Stimulated activated naive CD8-positive, alpha-beta T cell treated with anti-CD3 and anti-CD28 coated beads, Interleukin-15, amount 100 ng/mL, for 72 hours (primary cell): ENCODE measurements at regions not wholly inside any gene's neighbourhood (a gene's known extent, or its start where the extent isn't known, plus 50 kb on each side); places are given as distances from the start of the nearest gene placed in this dataset.

ENCODE experiments used
- ATAC-seq: fragments of 150-1000 bp; cut with Tn5 transposase; 2 replicates; pipeline ENCODE4 v1.10.0; 2021; ENCODE audit warnings: mild to moderate bottlenecking, moderate library complexity
- DNase-seq, 2 donors: peaks; one replicate each; pipeline ENCODE4 v3.0.0; 2021 to 2022
- H3K27ac Mint-ChIP-seq, 2 donors: one replicate each; pipeline ENCODE4 v1.8.0; 2022; ENCODE audit warnings: mild to moderate bottlenecking in 2 of 2, mixed read lengths in 2 of 2, moderate library complexity in 2 of 2
- H3K27me3 Mint-ChIP-seq: one replicate; pipeline ENCODE4 v1.8.0; 2022; ENCODE audit warnings: mixed read lengths
- H3K4me1 Mint-ChIP-seq: one replicate; pipeline ENCODE4 v1.8.0; 2022; ENCODE audit warnings: mild to moderate bottlenecking, mixed read lengths
- H3K4me3 Mint-ChIP-seq, 2 donors: one replicate each; pipeline ENCODE4 v1.8.0; 2022; ENCODE audit warnings: mild to moderate bottlenecking in 2 of 2, mixed read lengths in 2 of 2, moderate library complexity in 1 of 2
- H3K9me3 Mint-ChIP-seq, 2 donors: one replicate each; pipeline ENCODE4 v1.8.0; 2022; ENCODE audit warnings: mixed read lengths in 2 of 2

DNA sequence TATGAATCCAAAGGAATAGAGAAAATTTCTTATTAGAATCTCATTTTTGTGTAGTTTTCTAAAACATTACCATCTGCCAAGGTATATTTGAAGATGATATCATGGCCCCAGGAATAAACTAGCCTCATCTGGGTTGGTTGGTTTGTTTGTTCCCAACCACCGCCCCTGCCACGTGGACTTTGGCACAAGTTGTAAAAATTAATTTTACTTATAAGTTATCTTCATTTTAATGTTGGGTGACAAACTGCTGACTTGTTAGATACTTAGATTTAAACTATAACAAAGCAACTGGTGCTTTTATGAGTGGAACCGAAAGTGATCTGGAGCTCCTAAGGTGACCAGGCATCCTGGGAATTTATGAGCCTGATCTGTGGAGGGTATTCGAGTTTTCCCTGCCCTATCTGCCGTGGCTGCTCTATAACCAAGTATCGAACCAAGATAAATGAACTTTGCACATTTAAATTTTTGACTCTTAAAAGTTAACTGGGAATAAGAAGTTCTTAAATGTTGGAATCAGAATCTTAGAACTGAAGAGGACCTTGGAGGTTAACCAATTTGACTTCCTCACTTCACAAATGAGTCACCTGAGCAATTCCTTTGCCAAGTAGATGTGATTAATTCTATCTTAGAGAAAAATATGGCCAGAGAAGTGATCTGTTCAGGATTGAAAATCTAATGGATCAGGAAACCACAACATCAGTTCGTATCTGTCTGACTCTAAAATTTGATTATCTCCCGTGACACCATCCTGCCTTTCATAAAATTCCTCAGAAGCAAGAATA is 129.1 kb upstream of the ARHGAP42 start:
- ATAC-seq (no peak), DNase-seq (no peak)
- Mint-ChIP-seq H3K4me1 (no peaks in the 10 kb centered on the region), H3K27ac (no peak overlapping the region), H3K27me3 (no peaks in the 10 kb centered on the region), H3K9me3 (peaks cover 0 to 7% of the 10 kb centered on the region in 2 donors), H3K4me3 (no peak overlapping the region)

DNA sequence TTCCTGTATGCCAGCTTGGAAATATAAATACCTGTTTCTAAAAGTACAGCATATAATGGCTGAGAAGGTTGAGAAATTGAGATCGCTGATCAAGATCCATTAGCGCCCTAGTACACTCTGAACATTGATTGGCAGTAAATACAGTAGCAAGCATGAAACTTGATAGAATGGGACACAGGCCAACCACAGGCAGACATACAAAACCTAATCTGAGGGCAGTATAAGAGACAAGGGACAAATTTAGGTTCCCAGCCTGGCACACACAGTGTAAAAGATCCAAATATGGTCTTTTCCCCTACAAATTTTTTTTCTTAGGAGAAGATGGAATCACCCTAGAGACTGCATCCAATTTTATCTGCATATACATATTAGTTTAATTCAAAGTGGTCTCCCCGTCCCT is 126.5 kb upstream of the ARHGAP42 start:
- Mint-ChIP-seq H3K4me3 (no peak overlapping the region), H3K4me1 (no peaks in the 10 kb centered on the region)

DNA sequence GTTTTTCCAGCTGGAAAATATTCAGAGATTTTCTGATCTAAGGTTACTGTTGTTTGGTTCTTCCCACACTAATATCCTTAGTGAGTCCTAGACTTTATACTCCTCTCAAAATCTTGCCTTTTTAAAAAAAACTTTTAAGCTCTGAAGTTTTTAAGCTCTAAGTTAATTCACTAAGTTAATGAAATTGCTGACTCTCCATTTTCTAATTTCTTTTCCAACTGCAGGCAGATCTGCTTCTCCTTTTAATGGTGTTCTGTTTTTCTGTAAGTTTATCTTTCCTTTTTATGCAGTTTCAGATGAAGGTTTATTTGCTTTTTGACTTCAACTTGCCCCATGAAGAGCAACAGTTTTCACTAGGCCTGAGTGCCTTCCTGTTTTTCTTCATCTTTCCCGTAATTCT is 125.8 kb upstream of the ARHGAP42 start:
- ATAC-seq (no peak), DNase-seq (no peak)
- Mint-ChIP-seq H3K9me3 (peaks cover 0 to 7% of the 10 kb centered on the region in 2 donors), H3K27me3 (no peaks in the 10 kb centered on the region), H3K4me1 (no peaks in the 10 kb centered on the region), H3K4me3 (no peak overlapping the region), H3K27ac (no peak overlapping the region)

More for the DNA sequence above, 126.5 kb upstream of the ARHGAP42 start:
- no peak for ATAC-seq
- Mint-ChIP-seq H3K27me3 (no peaks in the 10 kb centered on the region), H3K27ac (no peak overlapping the region), H3K9me3 (peaks cover 0 to 7% of the 10 kb centered on the region in 2 donors)
- DNase-seq = no peak

DNA sequence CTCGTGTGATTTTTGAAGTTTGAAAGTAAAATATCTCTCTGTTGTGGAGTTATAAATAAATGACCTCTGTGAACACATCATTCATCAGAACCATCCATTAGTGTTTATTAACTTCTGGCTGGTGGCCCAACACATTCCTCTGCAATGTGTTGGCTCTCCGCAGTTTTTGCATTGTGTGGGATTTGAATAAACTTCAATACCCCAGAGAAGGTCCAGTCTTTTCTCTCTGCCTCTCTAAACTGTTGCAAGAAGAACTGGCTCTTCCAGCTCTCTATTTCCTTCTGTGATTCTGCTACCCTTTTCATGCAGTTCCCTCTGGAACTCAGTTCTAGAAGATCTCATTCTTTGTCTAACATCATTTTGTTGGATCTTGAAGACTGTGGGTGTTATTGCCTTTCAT is 125.0 kb upstream of the ARHGAP42 start:
- no peaks in the 10 kb centered on the region for H3K4me1 Mint-ChIP-seq
- DNase-seq (no peak), ATAC-seq (no peak)
- no peak overlapping the region for H3K4me3 Mint-ChIP-seq
- peak overlapping the region in 1 of 2 donors; percentile 52 for H3K27ac Mint-ChIP-seq
- H3K27me3 Mint-ChIP-seq = no peaks in the 10 kb centered on the region
- H3K9me3 Mint-ChIP-seq = peaks cover 0 to 7% of the 10 kb centered on the region in 2 donors

DNA sequence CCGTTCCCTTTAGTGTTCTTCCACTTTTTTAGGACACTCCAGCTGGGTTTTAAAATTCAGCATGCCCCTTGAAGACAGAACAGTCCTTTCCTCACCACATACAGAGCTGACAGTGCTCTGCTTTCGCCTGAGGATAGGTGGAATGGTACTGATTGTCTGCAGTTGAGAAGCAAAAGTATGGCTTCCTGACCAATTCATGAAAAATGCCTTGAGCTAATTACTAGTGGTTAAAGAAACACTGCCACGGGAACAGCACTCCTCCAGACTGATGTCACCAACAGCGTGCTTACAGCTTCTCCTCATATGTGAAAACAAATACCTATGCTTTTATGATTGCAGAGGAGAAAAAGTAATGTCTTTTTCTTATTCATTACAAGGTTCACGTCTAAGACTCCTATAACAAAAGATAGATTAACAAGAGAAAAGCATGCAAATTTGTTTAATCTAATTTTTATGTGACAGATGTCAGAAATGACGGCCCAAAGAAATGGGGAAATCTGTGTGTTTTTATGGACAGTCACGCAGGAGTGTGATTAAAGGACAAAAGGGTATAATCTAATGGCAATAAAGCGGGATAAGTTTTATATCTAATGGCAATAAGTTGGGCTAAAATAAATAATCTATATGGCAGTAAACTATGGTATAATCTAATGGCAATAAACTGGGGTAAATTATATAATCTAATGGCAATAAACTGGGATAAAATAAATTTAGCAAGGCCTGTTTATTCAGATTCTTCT is 123.4 kb upstream of the ARHGAP42 start:
- ATAC-seq = no peak
- Mint-ChIP-seq H3K4me3 (no peak overlapping the region), H3K9me3 (peaks cover 0 to 7% of the 10 kb centered on the region in 2 donors), H3K4me1 (no peaks in the 10 kb centered on the region), H3K27ac (no peak overlapping the region), H3K27me3 (no peaks in the 10 kb centered on the region)
- DNase-seq = no peak

DNA sequence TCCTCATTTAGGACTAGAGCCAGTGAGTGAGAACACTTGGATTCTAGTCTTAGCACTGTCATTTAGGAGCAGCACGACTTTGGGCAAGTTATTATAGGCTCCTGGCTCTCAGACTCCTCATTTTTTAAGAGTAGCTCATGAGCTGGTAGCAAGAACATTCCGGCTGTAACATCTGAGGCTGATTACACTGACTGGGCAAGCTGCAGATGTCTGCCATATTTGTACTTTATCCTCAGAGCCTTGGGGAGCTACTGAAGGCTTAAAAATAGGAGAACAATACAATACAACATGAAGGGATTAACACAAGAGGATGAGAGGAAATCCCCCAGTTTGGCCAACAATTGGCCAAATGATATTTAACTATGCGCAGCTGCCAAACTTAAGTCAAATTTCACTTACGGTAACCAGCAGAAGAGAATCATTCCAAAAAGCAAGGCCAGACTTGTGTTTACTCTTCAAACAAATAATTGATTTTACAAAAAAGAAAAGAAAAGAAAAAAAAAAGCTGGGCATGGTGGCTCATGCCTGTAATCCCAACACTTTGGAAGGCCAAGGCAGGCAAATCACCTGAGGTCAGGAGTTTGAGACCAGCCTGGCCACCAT is 113.1 kb upstream of the ARHGAP42 start:
- H3K27me3 Mint-ChIP-seq = no peaks in the 10 kb centered on the region
- H3K4me1 Mint-ChIP-seq = no peaks in the 10 kb centered on the region
- no peak for DNase-seq
- H3K9me3 Mint-ChIP-seq = no peaks in the 10 kb centered on the region
- H3K4me3 Mint-ChIP-seq = no peak overlapping the region
- ATAC-seq = no peak
- H3K27ac Mint-ChIP-seq = no peak overlapping the region

DNA sequence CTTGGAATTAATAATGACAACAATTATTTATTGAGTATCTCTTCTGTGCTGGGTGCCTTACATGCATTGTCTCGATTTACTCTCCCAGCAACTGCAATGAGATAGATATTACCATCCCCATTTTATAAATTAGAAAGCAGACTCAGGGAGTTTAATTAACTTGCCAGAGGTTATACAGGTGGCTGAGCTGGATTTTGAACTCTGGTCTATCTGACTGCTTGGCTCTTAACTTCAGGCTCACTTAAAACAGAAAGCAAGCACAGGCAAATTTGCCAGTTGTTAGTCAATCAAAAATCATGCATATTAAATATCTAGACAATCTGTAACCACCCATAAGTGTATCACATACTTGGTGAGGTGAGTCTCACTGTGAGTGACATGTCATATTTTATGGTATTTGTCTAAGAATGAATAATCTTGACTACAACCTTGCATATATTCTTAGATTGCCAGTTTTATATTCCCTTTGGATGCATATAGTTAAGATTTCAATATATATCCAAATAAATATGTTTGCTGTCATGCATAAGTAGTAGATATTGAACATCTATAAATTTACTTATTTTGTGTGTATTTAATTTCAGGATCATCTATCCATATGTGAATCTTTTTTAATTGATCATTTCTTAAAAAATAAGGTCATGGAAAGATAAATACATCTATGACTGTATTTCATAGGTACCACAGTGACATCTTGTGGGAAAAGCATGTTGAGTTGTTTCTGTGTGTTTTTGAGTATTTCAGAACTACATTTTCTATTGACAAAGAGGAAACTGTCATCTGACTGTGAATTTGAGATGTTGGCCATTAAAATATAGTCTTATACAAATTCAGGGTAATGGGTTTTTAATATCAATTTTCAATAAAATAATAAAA is 112.0 kb upstream of the ARHGAP42 start:
- H3K27me3 Mint-ChIP-seq = no peaks in the 10 kb centered on the region
- H3K4me1 Mint-ChIP-seq = no peaks in the 10 kb centered on the region
- H3K9me3 Mint-ChIP-seq = peaks cover 0 to 2% of the 10 kb centered on the region in 2 donors
- no peak overlapping the region for H3K4me3 Mint-ChIP-seq
- ATAC-seq (no peak), DNase-seq (no peak)
- no peak overlapping the region for H3K27ac Mint-ChIP-seq

DNA sequence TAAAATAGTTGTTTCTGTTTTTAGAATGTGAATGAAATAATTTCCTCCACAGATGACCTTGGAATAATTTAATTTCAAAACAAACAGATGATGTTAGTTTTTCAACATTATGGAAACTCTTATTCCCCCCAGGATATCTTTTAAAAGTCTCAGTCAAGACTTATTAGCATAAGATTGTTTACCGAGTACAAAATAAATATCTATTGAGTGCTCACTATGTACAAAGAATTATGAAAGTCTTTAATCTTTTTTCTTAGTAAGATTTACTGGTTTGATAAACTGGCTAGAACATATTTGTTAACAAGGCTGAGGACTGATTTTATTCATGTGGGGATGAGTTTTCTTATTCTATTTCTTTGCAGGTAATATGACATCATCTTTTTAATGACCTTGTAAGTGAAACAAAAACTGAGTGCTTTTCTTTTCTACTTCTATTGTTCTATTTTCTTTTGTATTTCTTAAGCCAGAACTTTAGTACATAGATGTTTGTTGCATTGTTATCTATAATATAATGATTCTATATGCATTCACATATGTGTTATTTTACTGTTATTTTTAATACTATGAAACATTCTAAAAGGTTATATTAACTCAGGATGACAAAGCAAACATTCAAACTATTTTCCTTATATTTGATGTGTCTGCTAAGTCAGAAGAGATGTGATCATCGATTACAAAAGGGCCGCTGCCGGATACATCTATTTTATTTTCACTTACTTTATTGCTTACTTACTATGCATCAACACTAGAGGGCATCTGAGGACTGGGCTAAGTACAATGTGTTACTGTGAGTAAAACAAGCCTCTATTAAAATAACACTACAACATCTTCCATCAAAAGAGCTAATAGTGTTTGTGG is 111.0 kb upstream of the ARHGAP42 start:
- ATAC-seq (peak; percentile 43), DNase-seq (no peak)
- no peaks in the 10 kb centered on the region for H3K4me1 Mint-ChIP-seq
- H3K27me3 Mint-ChIP-seq = no peaks in the 10 kb centered on the region
- H3K4me3 Mint-ChIP-seq = no peak overlapping the region
- no peak overlapping the region for H3K27ac Mint-ChIP-seq
- H3K9me3 Mint-ChIP-seq = peaks cover 0 to 4% of the 10 kb centered on the region in 2 donors

DNA sequence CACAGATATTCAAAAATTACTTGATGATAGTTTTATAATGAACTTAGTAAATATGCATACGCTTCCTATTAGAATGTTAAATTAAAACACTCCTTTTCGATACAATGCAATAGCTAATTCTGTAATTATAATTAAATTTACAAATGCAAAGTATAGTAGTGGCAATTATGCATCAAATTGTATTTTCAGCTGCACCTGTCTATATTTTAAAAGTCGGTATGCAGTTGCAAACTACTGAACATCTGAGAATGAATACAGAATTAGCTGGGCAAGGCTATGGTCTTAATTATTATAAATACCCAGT is 110.4 kb upstream of the ARHGAP42 start:
- H3K4me3 Mint-ChIP-seq = no peak overlapping the region
- peaks cover 0 to 4% of the 10 kb centered on the region in 2 donors for H3K9me3 Mint-ChIP-seq
- H3K4me1 Mint-ChIP-seq = no peaks in the 10 kb centered on the region
- H3K27me3 Mint-ChIP-seq = no peaks in the 10 kb centered on the region
- ATAC-seq = no peak
- DNase-seq = no peak
- no peak overlapping the region for H3K27ac Mint-ChIP-seq

DNA sequence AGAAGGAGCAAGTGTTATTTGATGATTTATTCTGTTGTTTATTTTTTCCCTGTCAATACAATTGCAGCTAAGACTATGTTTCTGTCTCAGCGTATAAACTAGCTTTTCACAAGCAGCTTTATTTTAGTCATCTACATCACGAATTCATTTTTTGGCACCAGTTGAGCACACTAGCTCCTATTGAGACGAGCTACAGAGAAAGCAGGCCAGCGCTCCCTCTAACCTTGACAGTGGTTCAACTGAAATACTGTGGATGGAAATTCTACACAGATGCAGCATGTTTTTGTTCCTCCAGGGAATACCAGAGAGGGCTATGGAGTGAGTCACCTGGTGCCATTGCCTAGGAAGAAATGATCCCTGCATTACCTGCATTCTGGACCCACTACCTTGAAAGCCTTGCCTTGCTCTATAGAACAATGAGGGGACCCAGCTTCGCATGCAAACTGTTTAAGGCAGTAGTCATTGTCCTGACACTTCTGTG is 108.2 kb upstream of the ARHGAP42 start:
- Mint-ChIP-seq H3K4me3 (no peak overlapping the region), H3K27me3 (no peaks in the 10 kb centered on the region), H3K27ac (no peak overlapping the region), H3K9me3 (peaks cover 0 to 4% of the 10 kb centered on the region in 2 donors), H3K4me1 (no peaks in the 10 kb centered on the region)
- no peak for DNase-seq
- ATAC-seq = no peak

DNA sequence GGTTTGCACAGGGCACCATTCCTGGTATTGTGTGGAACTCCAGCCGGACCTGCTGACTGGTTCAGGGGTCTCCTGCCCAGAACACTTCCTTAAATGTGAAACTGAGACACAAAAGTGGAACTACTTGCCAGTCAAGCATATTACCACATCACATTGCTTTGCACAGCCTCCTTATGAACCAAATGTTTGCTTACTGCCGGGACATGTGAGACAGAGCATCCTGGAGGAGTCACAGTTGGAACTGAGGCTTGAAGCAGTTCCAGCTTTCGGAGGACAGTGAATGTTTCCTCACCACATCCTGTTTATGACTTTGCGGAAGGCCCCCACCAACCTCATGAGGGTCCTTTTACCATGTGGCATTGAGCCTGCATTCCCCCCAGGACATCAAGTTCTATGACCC is 105.8 kb upstream of the ARHGAP42 start:
- Mint-ChIP-seq H3K27ac (no peak overlapping the region), H3K4me3 (no peak overlapping the region), H3K4me1 (no peaks in the 10 kb centered on the region), H3K9me3 (peaks cover 0 to 4% of the 10 kb centered on the region in 2 donors), H3K27me3 (no peaks in the 10 kb centered on the region)
- DNase-seq (no peak), ATAC-seq (no peak)

DNA sequence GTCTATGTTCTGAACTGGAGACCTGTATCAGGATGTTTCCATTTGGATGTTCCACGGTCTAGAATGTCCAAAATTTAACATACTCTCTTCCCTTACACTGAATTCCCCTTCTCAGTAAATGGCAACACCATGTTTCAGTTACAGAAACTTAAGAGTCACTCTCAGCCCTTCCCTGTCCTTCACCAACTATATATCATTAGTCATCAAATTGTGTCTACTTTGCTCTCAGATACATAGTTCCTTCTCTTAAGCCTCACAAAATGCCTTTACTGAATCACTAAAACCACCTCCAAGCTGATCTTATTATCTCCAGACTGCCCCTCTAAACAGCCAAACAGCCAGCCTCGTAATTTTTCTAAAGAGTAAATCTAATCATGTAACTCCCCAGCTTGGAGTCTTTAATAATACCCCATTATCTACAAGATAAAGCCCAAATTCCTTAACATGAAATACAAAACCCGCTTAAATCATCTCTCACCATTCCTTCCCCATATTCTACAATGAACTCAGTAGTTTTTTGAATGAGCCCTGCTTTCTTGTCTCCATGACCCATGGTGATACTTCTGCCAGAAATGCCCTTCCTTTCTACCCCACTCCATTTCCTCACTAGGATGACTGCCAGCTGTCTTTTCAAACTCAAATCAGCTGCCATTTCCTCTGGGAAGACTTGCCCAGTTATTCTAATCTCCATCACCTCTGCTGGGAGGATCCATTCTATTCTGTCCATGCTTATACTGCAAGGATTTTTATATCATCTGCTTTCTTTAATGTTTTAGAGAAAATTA is 102.7 kb upstream of the ARHGAP42 start:
- H3K4me1 Mint-ChIP-seq = no peaks in the 10 kb centered on the region
- peaks cover 4 to 9% of the 10 kb centered on the region in 2 donors for H3K9me3 Mint-ChIP-seq
- no peaks in the 10 kb centered on the region for H3K27me3 Mint-ChIP-seq
- no peak for ATAC-seq
- no peak for DNase-seq
- H3K4me3 Mint-ChIP-seq = no peak overlapping the region
- no peak overlapping the region for H3K27ac Mint-ChIP-seq

DNA sequence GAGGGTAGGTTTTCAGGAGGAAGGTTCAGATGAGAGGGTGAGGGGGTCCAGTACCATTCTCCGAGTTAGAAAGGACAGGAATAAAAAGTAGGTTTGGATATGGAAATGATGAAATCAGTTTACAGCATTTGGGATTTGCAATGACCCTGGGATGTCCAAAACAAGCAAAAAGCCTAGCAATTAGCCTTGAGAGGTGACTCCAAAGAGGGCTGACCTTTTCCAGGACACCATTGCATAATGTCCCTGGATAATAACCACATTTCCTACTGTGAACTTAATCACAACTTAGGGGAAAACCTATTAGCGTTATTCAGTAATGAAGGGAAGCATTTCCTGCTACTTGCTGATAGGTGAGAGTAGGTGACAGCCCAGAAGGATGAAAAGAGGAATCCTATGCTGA is 101.4 kb upstream of the ARHGAP42 start:
- H3K27me3 Mint-ChIP-seq = no peaks in the 10 kb centered on the region
- peaks cover 0 to 9% of the 10 kb centered on the region in 2 donors for H3K9me3 Mint-ChIP-seq
- no peaks in the 10 kb centered on the region for H3K4me1 Mint-ChIP-seq
- no peak for DNase-seq
- no peak overlapping the region for H3K4me3 Mint-ChIP-seq
- H3K27ac Mint-ChIP-seq = no peak overlapping the region
- no peak for ATAC-seq
